ENCODE measurements at regions not wholly inside any gene's neighbourhood (a gene's known extent, or its start where the extent isn't known, plus 50 kb on each side); places are given as distances from the start of the nearest gene placed in this dataset.
"Not testable (repeated sequence)": the region's sequence is repeated elsewhere in the genome, so short reads cannot be mapped to it uniquely, and the experiment has no call there.

GRCh38 chr21:10369289-10369688 lies 152.1 kb upstream of the TPTE start:
- H3K4me3 ChIP-seq (ENCODE audit: low read length); H3K9ac ChIP-seq (ENCODE audit: low read depth, low read length); H3K36me3 ChIP-seq (ENCODE audit: insufficient read depth, low read depth, low read length); H3K27ac ChIP-seq (ENCODE audit: low read length); H3K4me1 ChIP-seq (ENCODE audit: insufficient read depth, low read length); H3K27me3 ChIP-seq (ENCODE audit: insufficient read depth, low read length): not testable (repeated sequence)
- peaks cover 15% of the 10 kb centered on the region for H3K9me3 ChIP-seq (ENCODE audit: insufficient read depth, low read depth, low read length)

DNA sequence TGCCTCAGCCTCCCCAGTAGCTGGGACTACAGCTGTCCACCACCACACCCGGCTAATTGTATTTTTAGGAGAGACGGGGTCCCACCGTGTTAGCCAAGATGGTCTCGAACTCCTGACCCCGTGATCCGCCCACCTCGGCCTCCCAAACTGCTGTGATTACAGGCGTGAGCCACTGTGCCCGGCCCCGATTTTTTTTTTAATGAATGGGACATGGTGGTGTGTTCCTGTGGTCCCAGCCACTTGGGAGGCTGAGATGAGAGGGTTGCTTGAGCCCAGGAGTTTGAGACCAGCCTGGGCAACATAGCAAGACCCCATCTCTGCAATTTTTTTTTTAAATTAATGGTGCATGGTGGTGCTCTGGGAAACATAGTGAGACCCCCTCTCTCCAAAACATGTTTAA lies 143.6 kb upstream of the TPTE start:
- H3K4me1 ChIP-seq (ENCODE audit: insufficient read depth, low read length); H3K9ac ChIP-seq (ENCODE audit: low read depth, low read length); H3K36me3 ChIP-seq (ENCODE audit: insufficient read depth, low read depth, low read length); H3K4me3 ChIP-seq (ENCODE audit: low read length); H3K27ac ChIP-seq (ENCODE audit: low read length); H3K27me3 ChIP-seq (ENCODE audit: insufficient read depth, low read length): not testable (repeated sequence)
- H3K9me3 ChIP-seq (ENCODE audit: insufficient read depth, low read depth, low read length): peaks cover 72% of the 10 kb centered on the region

- H3K9ac ChIP-seq (ENCODE audit: low read depth, low read length); H3K4me3 ChIP-seq (ENCODE audit: low read length); H3K27ac ChIP-seq (ENCODE audit: low read length); H3K4me1 ChIP-seq (ENCODE audit: insufficient read depth, low read length); H3K27me3 ChIP-seq (ENCODE audit: insufficient read depth, low read length); H3K36me3 ChIP-seq (ENCODE audit: insufficient read depth, low read depth, low read length): not testable (repeated sequence)
- H3K9me3 ChIP-seq (ENCODE audit: insufficient read depth, low read depth, low read length): peaks cover 85% of the 10 kb centered on the region
Observed at GRCh38 chr21:10379816-10380215, 141.6 kb upstream of the TPTE start.

- not testable (repeated sequence) for H3K9ac ChIP-seq (ENCODE audit: low read depth, low read length); H3K27ac ChIP-seq (ENCODE audit: low read length); H3K4me3 ChIP-seq (ENCODE audit: low read length); H3K27me3 ChIP-seq (ENCODE audit: insufficient read depth, low read length); H3K36me3 ChIP-seq (ENCODE audit: insufficient read depth, low read depth, low read length); H3K4me1 ChIP-seq (ENCODE audit: insufficient read depth, low read length)
- H3K9me3 ChIP-seq (ENCODE audit: insufficient read depth, low read depth, low read length): peaks cover 92% of the 10 kb centered on the region
Observed at GRCh38 chr21:10381687-10382060, 139.7 kb upstream of the TPTE start.

DNA sequence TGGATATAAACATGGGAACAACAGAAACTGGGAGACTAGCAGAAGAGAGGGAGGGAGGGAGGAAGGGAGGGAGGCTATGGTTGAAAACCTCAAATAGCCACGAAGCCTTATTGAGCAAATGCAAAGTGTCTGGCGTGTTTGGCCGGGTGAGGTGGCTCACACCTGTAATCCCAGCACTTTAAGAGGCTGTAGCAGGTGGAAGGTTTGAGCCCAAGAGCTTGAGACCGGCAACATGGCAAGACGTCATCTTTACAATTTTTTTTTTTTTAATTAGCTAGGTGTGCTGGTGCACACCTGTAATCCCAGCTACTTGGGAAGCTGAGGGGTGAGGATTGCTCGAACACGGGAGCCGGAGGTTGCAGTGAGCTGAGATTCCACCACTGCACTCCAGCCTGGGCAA lies 139.2 kb upstream of the TPTE start:
- H3K27ac ChIP-seq (ENCODE audit: low read length); H3K4me1 ChIP-seq (ENCODE audit: insufficient read depth, low read length); H3K36me3 ChIP-seq (ENCODE audit: insufficient read depth, low read depth, low read length); H3K9ac ChIP-seq (ENCODE audit: low read depth, low read length); H3K27me3 ChIP-seq (ENCODE audit: insufficient read depth, low read length); H3K4me3 ChIP-seq (ENCODE audit: low read length): not testable (repeated sequence)
- peaks cover 92% of the 10 kb centered on the region for H3K9me3 ChIP-seq (ENCODE audit: insufficient read depth, low read depth, low read length)

GRCh38 chr21:10382580-10382979 lies 138.8 kb upstream of the TPTE start:
- not testable (repeated sequence) for H3K36me3 ChIP-seq (ENCODE audit: insufficient read depth, low read depth, low read length); H3K27ac ChIP-seq (ENCODE audit: low read length); H3K4me3 ChIP-seq (ENCODE audit: low read length); H3K4me1 ChIP-seq (ENCODE audit: insufficient read depth, low read length); H3K9ac ChIP-seq (ENCODE audit: low read depth, low read length); H3K27me3 ChIP-seq (ENCODE audit: insufficient read depth, low read length)
- peaks cover 91% of the 10 kb centered on the region for H3K9me3 ChIP-seq (ENCODE audit: insufficient read depth, low read depth, low read length)

GRCh38 chr21:10383571-10383970 lies 137.8 kb upstream of the TPTE start:
- not testable (repeated sequence) for H3K4me3 ChIP-seq (ENCODE audit: low read length); H3K36me3 ChIP-seq (ENCODE audit: insufficient read depth, low read depth, low read length); H3K27me3 ChIP-seq (ENCODE audit: insufficient read depth, low read length); H3K4me1 ChIP-seq (ENCODE audit: insufficient read depth, low read length); H3K9ac ChIP-seq (ENCODE audit: low read depth, low read length); H3K27ac ChIP-seq (ENCODE audit: low read length)
- peaks cover 93% of the 10 kb centered on the region for H3K9me3 ChIP-seq (ENCODE audit: insufficient read depth, low read depth, low read length)

DNA sequence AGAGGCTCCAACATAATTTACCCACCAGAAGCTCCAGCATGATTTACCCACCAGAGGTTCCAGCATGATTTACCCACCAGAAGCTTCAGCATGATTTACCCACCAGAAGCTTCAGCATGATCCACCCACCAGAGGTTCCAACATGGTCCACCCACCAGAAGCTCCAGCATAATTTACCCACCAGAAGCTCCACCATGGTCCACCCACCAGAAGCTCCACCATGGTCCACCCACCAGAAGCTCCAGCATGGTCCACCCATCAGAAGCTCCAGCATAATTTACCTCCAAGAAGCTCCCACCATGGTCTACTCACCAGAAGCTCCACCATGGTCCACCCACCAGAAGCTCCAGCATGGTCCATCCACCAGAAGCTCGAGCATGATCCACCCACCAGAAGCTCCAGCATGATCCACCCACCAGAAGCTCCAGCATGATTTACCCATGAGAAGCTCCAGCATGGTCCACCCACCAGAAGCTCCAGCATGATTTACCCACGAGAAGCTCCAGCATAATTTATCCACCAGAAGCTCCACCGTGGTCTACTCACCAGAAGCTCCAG lies 137.0 kb upstream of the TPTE start:
- H3K4me3 ChIP-seq (ENCODE audit: low read length); H3K27me3 ChIP-seq (ENCODE audit: insufficient read depth, low read length); H3K9ac ChIP-seq (ENCODE audit: low read depth, low read length); H3K4me1 ChIP-seq (ENCODE audit: insufficient read depth, low read length); H3K36me3 ChIP-seq (ENCODE audit: insufficient read depth, low read depth, low read length); H3K27ac ChIP-seq (ENCODE audit: low read length): not testable (repeated sequence)
- peaks cover 91% of the 10 kb centered on the region for H3K9me3 ChIP-seq (ENCODE audit: insufficient read depth, low read depth, low read length)

GRCh38 chr21:10385202-10385601 lies 136.2 kb upstream of the TPTE start:
- not testable (repeated sequence) for H3K4me3 ChIP-seq (ENCODE audit: low read length); H3K27ac ChIP-seq (ENCODE audit: low read length); H3K4me1 ChIP-seq (ENCODE audit: insufficient read depth, low read length); H3K9ac ChIP-seq (ENCODE audit: low read depth, low read length); H3K36me3 ChIP-seq (ENCODE audit: insufficient read depth, low read depth, low read length); H3K27me3 ChIP-seq (ENCODE audit: insufficient read depth, low read length)
- H3K9me3 ChIP-seq (ENCODE audit: insufficient read depth, low read depth, low read length): peaks cover 94% of the 10 kb centered on the region

GRCh38 chr21:10385898-10386527 lies 135.4 kb upstream of the TPTE start:
- H3K9ac ChIP-seq (ENCODE audit: low read depth, low read length); H3K27me3 ChIP-seq (ENCODE audit: insufficient read depth, low read length); H3K27ac ChIP-seq (ENCODE audit: low read length); H3K36me3 ChIP-seq (ENCODE audit: insufficient read depth, low read depth, low read length); H3K4me3 ChIP-seq (ENCODE audit: low read length); H3K4me1 ChIP-seq (ENCODE audit: insufficient read depth, low read length): not testable (repeated sequence)
- peaks cover 94% of the 10 kb centered on the region for H3K9me3 ChIP-seq (ENCODE audit: insufficient read depth, low read depth, low read length)

- H3K4me3 ChIP-seq (ENCODE audit: low read length): not testable (repeated sequence)
Observed at GRCh38 chr21:10387692-10388450, 133.5 kb upstream of the TPTE start.

GRCh38 chr21:10388625-10389024 lies 132.8 kb upstream of the TPTE start:
- H3K4me3 ChIP-seq (ENCODE audit: low read length); H3K27me3 ChIP-seq (ENCODE audit: insufficient read depth, low read length); H3K36me3 ChIP-seq (ENCODE audit: insufficient read depth, low read depth, low read length); H3K4me1 ChIP-seq (ENCODE audit: insufficient read depth, low read length); H3K27ac ChIP-seq (ENCODE audit: low read length); H3K9ac ChIP-seq (ENCODE audit: low read depth, low read length): not testable (repeated sequence)
- peaks cover 82% of the 10 kb centered on the region for H3K9me3 ChIP-seq (ENCODE audit: insufficient read depth, low read depth, low read length)

More at GRCh38 chr21:10387692-10388450, 133.5 kb upstream of the TPTE start:
- not testable (repeated sequence) for H3K36me3 ChIP-seq (ENCODE audit: insufficient read depth, low read depth, low read length); H3K27ac ChIP-seq (ENCODE audit: low read length); H3K4me1 ChIP-seq (ENCODE audit: insufficient read depth, low read length); H3K9ac ChIP-seq (ENCODE audit: low read depth, low read length); H3K27me3 ChIP-seq (ENCODE audit: insufficient read depth, low read length)
- H3K9me3 ChIP-seq (ENCODE audit: insufficient read depth, low read depth, low read length): peaks cover 86% of the 10 kb centered on the region

All from iPS-20b (cell line).